ENCODE measurements at regions not wholly inside any gene's neighbourhood (a gene's known extent, or its start where the extent isn't known, plus 50 kb on each side); places are given as distances from the start of the nearest gene placed in this dataset.

DNA sequence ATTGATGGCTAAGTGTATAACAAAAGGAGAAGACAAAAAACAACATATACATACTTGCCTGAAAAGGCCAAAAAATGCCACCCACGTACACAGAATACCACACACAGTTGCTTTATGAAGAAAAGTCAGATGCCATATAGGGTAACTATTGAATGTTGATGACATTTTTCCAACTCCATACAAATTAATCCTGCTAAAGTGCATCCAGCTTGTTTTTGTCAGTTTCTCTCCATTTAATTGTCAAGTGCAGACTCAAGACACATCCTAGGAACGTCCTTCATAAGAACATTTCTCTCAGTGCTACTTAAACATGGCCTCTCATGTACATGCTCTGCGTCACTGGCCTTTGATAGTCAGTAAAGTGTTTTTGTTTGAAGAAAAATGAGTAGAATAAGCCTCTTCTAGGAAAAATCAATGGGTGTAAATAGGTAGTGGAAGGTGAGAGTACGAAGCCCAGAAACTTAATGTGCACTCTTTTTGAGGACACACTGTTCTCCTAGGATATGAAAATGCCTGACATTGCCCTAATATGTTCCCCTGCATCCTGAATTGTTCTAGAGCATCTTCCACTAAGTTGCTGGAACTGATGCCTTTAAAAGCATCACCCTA, 267.4 kb upstream of the ATP11B start:
- no peak for DNase-seq

DNA sequence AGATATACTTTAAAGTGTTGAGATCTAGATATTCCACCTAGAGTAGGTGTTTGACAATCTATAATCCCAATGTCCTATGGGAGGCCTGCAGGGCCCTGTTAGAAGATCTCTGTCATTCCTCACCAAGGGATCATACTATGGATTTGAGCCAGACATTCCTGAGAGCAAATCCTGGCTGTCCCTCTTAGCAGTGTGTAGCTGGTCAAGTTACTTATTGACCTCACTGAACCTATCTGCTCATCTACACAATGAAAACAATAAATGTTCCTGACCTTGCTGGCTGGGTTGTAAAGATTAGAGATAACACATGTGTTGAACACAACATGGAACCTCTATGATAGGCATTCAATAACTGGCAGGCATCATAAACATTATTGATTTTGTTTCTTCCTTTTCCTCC, 265.6 kb upstream of the ATP11B start:
- DNase-seq = no peak

DNA sequence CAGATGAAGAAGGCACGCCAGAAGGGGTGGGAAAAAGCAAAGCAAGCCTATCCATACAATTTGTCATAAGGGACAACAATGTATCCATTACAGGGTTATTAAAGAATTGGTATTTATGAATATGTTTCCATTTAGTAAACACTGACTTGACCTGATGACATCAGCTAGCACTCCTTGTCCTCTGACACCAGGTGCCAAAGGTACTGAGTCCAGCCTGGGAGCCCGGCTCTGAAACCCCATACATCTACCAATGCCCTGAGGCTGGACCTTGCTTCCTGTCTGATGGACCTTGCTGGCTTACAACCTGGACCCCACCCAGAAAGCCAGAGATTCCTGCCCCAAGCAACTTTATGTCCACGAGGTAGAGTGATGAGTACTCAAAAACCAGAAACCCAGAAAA, 263.0 kb upstream of the ATP11B start:
- no peak for DNase-seq

DNA sequence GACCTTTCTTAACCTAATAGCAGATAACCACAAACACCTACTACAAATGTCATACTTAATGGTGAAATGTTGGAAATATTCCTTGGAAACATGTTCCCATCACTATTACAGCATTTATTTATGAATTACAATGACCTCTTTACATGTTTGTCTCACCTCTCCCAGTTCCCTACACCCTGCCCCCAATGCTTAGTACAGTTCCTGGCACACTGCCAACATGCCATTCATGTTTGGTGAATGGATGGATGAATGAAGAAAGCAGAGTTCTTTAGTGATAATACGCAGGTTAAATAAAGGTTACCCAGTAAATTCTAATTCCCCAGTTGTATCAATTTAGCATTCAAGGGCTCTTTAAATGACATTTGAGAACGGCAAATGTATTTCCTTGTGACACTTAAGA, 259.9 kb upstream of the ATP11B start:
- DNase-seq = no peak

DNA sequence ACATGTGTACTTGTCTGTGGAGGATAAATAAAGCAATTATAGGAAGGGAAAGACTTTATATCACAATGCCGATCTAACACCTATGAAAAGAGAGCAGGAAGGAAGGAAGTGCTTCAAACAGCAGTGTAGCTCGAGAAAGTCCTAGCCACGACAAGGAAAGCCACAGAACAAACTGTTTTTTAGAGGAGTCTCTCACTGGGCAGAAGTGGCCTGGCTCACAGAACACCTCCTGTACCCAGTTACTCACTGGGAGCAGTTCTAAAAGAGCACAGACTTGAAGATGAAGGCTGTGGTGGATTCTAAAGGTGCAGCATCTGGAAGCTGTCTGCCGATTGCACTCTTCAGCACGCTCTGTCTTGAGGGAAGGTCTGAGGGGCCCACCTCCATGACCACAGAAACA, 248.8 kb upstream of the ATP11B start:
- no peak for DNase-seq

DNA sequence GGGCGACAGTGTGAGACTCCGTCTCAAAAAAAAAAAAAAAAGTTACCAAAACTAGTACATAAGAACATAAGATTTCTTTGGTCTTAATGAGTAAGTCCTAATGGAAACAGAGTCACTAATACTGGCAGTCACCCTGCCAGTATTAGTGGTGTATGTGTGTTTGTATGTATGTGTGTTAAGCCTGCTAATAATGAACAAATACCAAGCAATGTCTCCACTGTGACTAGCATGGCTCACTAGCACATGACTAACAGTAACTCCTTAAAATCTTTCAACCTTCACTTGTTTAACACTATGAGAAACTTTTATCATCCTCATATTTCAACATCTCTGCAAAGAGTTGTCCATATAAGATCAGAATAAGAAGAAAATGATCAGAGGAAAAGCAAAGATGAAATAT, 231.0 kb upstream of the ATP11B start:
- no peak for DNase-seq

DNA sequence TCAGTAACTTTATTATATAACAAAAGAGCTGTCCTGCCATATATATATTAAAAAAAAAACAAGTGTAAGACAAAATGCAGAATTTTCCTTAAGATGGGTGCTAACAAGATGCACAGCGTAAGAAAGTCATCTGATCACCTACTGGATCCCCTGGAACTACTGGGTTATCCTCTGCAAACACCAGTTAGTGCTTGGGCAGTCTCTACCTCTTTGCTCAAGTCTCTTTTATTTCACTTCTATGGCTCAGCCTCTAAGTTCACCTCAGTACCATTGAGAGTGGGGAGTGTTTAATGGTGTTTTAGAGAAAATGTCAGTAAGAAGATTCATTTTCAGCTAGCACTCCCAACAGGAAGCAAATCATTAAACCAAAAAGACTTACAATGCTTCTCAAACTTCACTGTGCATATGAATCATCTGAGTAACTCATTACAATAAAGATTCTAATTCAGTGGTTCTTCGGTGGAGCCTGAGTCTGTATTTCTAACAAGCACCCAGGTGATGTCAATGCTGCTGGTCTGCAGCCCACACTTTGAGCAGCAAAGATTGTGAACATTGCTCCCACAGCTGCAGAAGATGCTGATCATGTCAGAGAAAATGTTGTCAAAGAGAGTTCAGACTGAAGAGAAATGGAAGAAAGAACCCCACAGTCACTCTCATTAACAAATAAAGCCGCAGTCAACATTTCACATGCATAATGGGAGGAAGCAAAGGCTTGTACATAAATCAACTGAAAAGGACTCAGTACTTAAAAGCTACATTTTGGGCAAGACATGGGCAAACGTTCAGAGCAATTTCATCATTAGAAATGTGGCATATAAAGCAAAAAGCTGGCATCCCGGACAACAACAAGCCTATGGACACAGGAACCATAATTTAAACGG, 227.1 kb upstream of the ATP11B start:
- no peak for DNase-seq

DNA sequence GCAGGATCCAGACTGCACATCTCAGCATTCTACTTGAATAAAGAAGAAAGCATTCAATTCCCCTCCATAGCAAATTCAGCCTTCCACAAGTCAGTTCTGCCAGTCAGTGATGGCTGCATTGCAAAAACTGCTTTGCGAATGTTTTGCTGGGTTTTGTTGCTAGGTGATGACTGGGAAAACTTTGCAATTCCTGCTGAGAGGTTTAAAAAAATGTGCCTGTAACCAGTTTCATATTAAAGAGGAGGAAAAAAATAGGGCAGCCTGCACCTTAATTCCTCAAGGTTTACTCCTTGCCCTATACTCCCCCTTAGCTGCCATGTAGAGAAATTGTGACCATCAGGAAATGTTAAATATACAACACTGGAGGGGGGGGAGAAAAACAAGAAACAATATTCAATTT, 225.6 kb upstream of the ATP11B start:
- DNase-seq = no peak

DNA sequence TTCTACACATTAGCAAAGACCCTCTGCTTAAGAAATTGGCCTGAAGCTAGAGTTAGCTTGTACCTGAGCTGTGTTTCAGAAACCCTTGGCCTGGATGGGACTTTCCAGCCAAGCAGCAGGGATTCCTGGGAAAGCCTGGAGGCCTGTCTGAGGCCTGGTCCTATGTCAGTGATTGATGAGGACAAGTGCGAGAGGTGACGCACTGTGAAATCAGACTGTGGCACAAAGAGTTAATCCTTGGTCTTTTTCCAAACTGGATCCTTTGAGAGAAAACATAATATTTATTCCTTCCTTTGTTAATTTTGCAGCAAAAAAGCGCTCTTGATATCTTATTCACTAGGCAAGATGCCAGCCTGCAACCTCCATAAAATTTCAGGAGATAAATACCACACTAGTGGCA, 225.0 kb upstream of the ATP11B start:
- peak; percentile 65 for DNase-seq

DNA sequence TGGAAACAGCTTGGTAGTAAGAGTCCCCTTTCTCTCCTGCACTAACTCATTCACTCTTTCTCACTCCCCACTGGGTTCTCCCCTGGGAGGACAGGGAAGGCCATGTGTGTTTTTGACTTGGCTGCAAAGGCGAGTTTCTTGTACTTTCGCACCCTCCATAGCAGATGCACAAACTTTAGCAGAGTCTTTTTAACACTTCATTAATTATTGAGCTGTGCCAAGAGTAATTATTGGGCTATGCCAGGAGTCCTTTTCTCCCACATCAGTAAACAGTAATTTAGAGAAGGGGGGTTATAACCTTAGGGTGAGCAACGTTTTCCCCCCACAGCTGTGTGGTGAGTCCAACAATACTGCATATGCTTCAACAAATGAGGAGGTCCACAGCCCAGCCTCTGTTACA, 224.4 kb upstream of the ATP11B start:
- DNase-seq = no peak

DNA sequence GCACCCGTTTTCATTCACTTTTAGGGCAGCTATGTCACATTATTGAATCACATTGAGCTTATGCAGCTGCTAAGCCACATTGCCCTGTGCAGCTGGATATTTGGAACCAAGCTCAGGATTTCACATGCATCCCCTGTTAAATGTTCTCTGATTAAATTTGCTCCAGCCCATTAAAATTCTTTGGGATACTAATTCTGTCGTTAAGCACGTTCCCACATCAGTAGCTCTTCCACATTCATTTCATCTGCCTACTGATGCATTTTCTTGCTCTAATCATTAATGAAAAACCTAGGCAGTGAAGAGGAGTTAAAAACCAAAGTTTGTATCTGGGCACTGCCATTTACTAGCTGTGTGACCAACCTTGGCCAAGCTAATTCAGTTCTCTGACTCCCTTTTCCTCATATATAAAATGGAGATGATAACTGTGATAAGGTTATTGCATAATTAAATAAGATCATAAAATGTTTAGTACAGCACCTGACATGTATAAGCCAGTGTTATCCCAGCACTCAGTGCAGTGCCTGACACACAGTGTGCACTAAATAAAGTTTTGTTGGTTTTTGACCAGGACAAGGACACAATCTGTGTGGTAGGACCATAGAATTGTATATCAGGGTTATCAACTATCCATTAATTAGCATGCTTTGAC, 222.2 kb upstream of the ATP11B start:
- DNase-seq = no peak

DNA sequence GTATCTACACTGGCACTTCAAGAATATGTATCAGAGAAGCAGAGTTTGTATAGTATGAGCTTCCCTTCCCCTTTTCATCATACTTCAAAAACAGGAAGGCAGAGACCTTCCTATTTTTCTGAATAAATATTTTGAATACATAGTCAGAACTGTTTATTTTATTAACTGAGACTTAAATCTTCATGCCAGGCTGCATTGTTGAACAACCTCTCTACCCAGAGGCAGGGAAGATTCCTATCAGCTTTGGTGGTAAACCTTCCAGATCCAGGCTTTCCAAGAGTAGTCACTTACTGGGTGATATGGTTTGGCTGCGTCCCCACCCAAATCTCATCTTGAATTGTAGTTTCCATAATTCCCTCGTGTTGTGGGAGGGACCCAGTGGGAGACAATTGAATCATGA, 217.4 kb upstream of the ATP11B start:
- no peak for DNase-seq

DNA sequence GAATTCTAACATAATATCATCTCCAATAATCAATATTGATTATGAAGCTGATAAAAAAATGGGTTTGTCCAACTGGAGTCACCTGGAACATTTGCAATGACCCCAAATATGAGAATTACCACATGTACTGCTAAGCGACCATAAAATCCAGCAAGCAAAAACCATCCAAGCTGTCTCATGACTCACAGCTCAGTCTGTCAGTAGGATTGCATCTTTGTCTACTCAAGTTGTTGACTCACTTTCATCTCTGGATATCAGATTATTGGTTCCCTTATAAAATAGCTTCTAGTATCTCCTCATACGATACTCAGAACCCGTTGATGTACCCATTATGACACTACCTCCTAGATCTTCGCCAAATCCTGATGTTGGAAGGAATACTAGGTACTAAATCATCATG, 209.8 kb upstream of the ATP11B start:
- DNase-seq = no peak

DNA sequence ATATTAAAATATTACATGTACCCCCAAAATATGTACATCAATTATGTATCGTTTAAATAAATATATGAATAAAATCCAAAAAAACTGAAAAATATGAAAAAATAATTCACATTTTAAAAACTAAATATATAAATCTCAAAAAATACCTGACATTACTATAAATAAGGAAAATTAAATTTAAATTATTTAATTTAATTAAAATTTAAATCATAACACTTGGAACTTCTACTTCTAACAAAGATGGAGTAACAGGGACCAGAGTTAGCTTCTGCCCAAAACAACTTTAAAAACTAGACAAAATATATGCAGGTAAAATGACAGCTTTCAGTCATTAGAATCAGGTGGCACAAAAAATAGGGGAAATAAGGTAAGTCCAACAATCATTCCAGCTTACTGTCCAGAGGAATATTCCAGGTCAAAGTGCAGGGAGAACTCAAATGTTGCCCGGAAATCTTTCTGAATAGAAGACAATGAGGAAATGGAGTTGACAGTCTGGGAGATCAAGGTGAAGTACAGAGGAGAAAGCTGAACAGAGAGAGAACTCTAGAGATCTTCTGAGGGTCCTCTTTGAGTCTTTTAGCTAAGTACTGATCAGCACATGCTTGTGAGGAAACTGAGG, 207.7 kb upstream of the ATP11B start:
- DNase-seq = no peak

DNA sequence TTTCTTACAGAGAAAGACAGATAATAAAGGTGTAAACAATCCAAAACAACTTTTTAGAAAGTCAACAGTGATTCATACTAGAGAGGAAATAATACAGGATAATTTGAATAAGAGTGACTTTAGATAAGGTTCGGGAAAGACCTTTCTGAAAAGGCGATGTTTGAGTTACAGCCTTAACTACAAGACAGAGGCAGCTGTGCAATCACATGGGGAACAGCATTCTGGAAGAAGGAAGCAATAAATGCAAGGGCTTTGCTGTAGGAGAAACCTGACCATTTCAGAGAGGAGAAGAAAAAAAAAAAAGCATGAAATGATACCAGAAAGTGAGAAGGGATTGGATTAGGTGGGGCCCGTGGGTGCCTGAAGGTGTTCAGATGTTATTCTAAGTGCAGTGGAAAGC, 200.6 kb upstream of the ATP11B start:
- no peak for DNase-seq

DNA sequence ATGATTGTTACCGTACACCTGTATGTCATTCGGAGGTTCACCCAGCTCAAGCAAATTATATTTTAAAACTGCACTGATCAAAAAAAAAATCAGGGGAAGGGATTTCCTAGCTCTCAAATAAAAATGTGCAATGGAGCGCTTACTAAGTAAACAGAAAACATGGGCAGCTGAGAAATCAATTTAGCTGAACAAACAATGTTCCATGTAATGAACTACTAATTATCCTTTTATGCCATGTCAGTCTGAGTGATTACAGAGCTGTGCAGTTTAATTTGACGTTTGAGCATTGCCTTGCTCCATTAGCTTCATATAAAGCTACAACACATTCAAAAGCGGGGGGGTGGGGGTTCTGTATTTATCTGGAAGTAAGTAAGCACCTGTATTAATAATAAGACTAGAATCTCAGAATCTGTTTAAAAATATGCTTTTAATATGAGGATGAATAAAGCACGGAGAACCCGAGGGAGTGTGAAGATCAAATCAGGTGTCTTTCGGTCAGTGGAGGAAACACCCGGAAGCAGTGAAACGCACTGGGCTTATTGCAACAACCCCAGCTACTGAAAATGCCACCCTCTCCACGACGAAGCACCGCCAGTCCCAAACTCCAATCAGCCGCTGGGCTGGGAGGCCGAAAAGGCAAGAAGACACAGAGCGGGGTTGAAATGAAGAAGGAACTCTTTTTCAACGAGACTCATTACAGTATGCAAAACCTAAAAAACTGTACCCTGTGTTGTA, 196.5 kb upstream of the ATP11B start:
- no peak for DNase-seq

DNA sequence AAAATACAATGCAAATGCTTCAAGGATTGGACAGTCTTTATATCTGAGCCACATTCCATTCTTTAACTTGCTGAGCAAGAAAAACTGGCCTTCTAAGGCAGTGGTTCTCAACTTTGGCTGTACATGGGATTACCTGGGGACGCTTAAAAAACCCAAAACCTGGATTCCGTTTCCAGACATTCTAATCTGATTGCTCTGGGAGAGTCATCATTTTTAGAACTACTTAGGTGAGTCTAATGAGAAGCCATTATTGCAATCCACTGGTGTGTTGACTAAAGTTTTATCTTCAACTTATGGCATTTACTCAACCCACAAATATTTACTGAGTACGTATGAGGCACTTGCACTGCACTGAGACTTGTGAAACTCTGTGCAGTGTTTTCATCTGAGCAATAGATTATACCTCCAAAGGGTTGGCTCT, 195.7 kb upstream of the ATP11B start:
- DNase-seq = no peak

DNA sequence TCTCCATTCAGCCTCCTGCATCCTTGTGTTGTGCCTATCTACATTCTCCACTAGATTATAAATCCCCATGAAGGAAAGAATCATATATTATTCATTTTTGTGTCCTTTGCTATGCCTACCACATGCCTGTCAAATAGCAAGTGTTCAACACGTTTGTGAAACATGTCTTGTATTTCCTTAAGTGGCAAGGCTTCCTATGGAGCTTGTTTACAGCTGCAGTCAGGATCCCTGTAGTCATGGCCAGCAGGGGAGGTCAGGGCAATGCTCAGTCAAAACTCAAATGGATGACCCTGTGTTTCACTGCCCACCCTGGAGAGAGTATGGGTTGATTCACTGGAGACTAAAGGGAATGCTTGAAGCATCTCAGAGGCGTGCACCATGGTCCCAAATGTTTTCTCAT, 191.7 kb upstream of the ATP11B start:
- no peak for DNase-seq

DNA sequence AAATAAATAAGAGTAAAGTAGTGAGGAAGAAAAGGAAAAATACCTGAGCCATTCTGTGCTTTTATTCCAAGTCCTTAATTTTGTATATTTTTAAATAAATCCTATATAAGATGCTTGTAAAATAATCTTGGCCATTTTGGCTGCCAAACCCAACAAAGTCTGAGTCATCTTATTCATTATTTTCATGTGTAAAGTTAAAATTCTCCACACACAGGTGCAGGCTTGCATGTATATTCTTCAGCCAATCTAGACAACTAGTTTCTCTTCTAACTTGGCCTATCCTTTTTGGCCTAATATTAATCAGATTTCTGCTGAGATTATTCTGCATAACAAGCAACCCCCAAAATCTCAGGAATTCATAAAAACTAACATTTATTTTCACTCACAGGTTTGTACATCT, 189.8 kb upstream of the ATP11B start:
- DNase-seq = no peak

DNA sequence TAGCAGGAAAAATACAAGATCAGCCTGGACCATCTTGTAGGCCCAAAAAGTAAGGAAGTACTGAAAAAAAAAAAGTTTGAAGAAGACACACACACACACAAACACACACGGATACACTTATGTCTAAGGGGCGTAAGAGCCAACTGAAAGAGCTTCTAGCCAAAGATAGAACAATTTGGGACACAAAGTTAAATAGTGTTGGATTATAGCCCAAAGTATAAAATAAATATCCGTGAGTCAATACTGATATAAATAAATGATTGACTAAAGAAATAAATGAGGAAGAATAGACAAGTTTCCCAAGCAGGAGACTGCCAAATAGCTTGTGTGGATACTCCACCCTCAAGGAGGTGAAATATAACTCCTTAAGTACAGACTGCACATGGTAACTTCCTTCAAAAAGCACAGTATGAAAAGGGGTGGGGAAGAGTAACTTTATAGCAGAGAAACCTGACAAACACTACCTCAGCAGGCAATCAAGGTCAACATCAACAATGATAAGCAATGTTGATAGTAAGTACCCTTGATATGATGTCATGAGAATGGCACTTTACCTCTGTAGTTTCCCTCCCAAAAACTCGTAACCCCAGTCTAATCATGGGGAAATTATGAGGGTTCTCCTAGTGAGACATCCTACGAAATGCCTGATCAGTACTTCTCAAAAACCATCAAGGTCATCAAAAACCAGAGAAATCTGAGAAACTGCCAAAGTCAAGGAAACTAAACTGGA, 187.3 kb upstream of the ATP11B start:
- no peak for DNase-seq

DNA sequence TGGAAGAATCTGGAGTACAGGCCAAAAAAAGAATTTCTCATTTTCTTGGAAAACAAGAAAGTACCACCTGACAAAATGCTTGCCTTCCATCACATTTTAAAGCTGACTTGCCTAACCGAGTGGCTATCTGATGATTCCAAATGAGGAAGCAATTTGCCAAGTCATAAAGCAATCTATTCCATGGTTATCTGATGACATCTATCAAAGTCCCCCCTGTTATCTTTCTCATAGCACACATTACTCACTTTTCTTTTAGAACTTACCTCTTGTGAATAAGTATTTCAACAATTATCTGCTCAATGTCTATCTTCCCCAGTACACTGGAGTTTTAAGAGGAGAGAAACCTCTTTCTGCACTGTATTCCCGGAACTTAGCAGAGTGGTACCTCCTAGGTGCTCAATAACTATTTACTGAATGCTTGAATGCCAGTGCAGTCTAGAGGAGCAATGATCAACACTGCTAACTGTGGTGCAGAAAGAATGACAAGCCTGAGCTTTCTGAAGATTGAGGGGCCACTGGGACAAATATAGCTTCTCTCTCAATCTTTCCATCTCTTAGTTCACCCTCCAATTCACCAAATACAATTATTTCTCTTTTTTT, 186.3 kb upstream of the ATP11B start:
- no peak for DNase-seq

DNA sequence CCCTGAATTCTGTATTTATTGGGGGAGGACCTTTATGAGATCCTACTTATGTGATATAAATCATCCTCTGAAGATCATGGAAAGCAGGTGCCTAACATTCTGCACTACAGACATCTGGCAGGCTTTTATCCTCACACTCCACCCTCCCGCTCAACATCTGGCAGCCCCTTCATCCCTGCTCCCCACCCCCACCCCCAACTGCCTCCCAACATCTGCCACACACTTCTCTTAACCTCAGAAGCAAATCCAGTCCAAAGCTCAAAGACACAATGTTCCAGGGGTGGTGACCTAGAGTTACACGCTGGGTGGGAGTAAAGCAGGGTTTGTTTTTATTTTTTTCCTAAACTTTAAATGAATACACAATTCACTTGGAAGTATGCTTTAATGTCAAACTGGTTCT, 184.5 kb upstream of the ATP11B start:
- DNase-seq = no peak

Data from islet precursor cell (in vitro differentiated cells).